A549 (cell line): ENCODE measurements at regions not wholly inside any gene's neighbourhood (a gene's known extent, or its start where the extent isn't known, plus 50 kb on each side); places are given as distances from the start of the nearest gene placed in this dataset.

ENCODE experiments used
- CTCF ChIP-seq: fragments of >200 bp; sonication (Bioruptor Twin); formaldehyde crosslinking; IDR thresholded peaks from 3 replicates; pipeline ENCODE4 v1.5.1; 2016
- ESRRA ChIP-seq: fragments of 150-350 bp; IDR thresholded peaks from 2 replicates; pipeline ENCODE4 v1.6.1; 2014; ENCODE audit warnings: mild to moderate bottlenecking, low read length, borderline replicate concordance
- PBX3 ChIP-seq: IDR thresholded peaks from 2 replicates; pipeline ENCODE4 v1.6.1; 2012
- POLR2A ChIP-seq: IDR thresholded peaks from 2 replicates; pipeline ENCODE4 v1.6.1; 2012; ENCODE audit warnings: mild to moderate bottlenecking, low read length

- no peak for TF ChIP-seq PBX3
- no peak for TF ChIP-seq POLR2A
- TF ChIP-seq CTCF, result no peak
- TF ChIP-seq ESRRA, result no peak
Observed at GRCh38 chr4:60794372-60794771, 405.8 kb upstream of the ADGRL3 start.
